Stomach (tissue), 4 donors: ENCODE measurements at regions not wholly inside any gene's neighbourhood (a gene's known extent, or its start where the extent isn't known, plus 50 kb on each side); places are given as distances from the start of the nearest gene placed in this dataset.

ENCODE experiments used
- POLR2A ChIP-seq, 4 donors: fragments of 450-650 bp; IDR thresholded peaks; one replicate each; pipeline ENCODE4 v1.6.1; 2016; ENCODE audit warnings: antibody characterized with exemption in 4 of 4, control low read depth in 2 of 4, mild to moderate bottlenecking in 1 of 4, moderate library complexity in 1 of 4
- TF ChIP-seq, protein P1 (sequence below), 7 experiments: fragments of 450-650 bp in 4 of 7; fragments of 200-600 bp in 3 of 7; sonication (generic) in 3 of 7; IDR thresholded peaks; one replicate each; pipeline ENCODE4 v1.5.1; 2016 to 2019; ENCODE audit warnings: antibody characterized with exemption in 7 of 7, control low read depth in 2 of 7, mild to moderate bottlenecking in 1 of 7

DNA sequence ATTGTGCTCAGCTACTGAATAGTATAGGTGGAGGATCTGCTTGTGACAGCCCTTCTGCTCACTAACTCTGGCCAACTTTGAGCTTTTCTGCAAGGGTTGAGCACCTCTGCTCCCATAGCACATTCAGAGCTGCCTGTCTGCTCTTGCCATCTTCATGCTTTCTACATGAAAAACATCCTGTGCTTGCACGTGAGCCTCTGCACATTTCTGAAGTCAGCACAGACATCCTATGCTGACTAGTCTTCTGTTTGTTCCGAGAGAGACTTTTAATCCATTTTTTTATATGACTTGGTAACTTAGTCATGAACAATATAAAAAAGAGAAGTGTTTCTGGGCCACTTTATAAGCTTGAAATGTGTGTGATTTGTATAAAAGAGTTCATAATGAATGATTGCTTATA lies 969.3 kb downstream of the TMTC2 start:
- TF ChIP-seq, protein P1, sequence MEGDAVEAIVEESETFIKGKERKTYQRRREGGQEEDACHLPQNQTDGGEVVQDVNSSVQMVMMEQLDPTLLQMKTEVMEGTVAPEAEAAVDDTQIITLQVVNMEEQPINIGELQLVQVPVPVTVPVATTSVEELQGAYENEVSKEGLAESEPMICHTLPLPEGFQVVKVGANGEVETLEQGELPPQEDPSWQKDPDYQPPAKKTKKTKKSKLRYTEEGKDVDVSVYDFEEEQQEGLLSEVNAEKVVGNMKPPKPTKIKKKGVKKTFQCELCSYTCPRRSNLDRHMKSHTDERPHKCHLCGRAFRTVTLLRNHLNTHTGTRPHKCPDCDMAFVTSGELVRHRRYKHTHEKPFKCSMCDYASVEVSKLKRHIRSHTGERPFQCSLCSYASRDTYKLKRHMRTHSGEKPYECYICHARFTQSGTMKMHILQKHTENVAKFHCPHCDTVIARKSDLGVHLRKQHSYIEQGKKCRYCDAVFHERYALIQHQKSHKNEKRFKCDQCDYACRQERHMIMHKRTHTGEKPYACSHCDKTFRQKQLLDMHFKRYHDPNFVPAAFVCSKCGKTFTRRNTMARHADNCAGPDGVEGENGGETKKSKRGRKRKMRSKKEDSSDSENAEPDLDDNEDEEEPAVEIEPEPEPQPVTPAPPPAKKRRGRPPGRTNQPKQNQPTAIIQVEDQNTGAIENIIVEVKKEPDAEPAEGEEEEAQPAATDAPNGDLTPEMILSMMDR (IDR thresholded peaks at IDR 0.05), result no peak
- TF ChIP-seq POLR2A (IDR thresholded peaks at IDR 0.05), result no peak
